ENCODE measurements at regions not wholly inside any gene's neighbourhood (a gene's known extent, or its start where the extent isn't known, plus 50 kb on each side); places are given as distances from the start of the nearest gene placed in this dataset.

- TF ChIP-seq CTCF (IDR thresholded peaks at IDR 0.05; ENCODE audit: insufficient read depth, missing control alignments): no peak
- DNase-seq (ENCODE audit: insufficient read length, low spot score) (no peak), FAIRE-seq (no peak)
Measured at GRCh38 chr3:14304101-14305045, 98.0 kb upstream of the SLC6A6 start.

GRCh38 chr3:14305324-14305723 is 97.1 kb upstream of the SLC6A6 start:
- FAIRE-seq (no peak), DNase-seq (ENCODE audit: insufficient read length, low spot score) (no peak)

GRCh38 chr3:14306142-14306541 is 96.3 kb upstream of the SLC6A6 start:
- FAIRE-seq: no peak
- TF ChIP-seq CTCF (IDR thresholded peaks at IDR 0.05; ENCODE audit: insufficient read depth, missing control alignments): no peak
- DNase-seq (ENCODE audit: insufficient read length, low spot score): no peak

More at GRCh38 chr3:14305324-14305723, 97.1 kb upstream of the SLC6A6 start:
- no peak for TF ChIP-seq CTCF (IDR thresholded peaks at IDR 0.05; ENCODE audit: insufficient read depth, missing control alignments)

GRCh38 chr3:14307656-14308302 is 94.6 kb upstream of the SLC6A6 start:
- no peak for TF ChIP-seq CTCF (IDR thresholded peaks at IDR 0.05; ENCODE audit: insufficient read depth, missing control alignments)
- FAIRE-seq (no peak), DNase-seq (ENCODE audit: insufficient read length, low spot score) (no peak)

GRCh38 chr3:14311729-14312128 is 90.7 kb upstream of the SLC6A6 start:
- FAIRE-seq: no peak
- no peak for TF ChIP-seq CTCF (IDR thresholded peaks at IDR 0.05; ENCODE audit: insufficient read depth, missing control alignments)

GRCh38 chr3:14312375-14312774 is 90.0 kb upstream of the SLC6A6 start:
- DNase-seq (ENCODE audit: insufficient read length, low spot score) (no peak), FAIRE-seq (no peak)
- TF ChIP-seq CTCF (IDR thresholded peaks at IDR 0.05; ENCODE audit: insufficient read depth, missing control alignments): no peak

More at GRCh38 chr3:14311729-14312128, 90.7 kb upstream of the SLC6A6 start:
- DNase-seq (ENCODE audit: insufficient read length, low spot score): no peak

Data from D721Med (cell line).